SJCRH30 (cell line): ENCODE measurements at regions not wholly inside any gene's neighbourhood (a gene's known extent, or its start where the extent isn't known, plus 50 kb on each side); places are given as distances from the start of the nearest gene placed in this dataset.
A peak's percentile ranks its signal among the peaks of the same experiment; 100 is the strongest.
"Not testable (repeated sequence)": the region's sequence is repeated elsewhere in the genome, so short reads cannot be mapped to it uniquely, and the experiment has no call there.

Experiments used
- DNase-seq, 2 experiments: peaks; one replicate each; pipeline ENCODE4 v3.0.0-alpha.2; 2015 to 2020
- H3K27ac ChIP-seq: fragments of 250-450 bp; sonication (Bioruptor Pico); 2 replicates; pipeline ENCODE4 v1.5.1; 2020; ENCODE audit warnings: mild to moderate bottlenecking, moderate library complexity
- H3K27me3 ChIP-seq: fragments of 250-450 bp; sonication (Bioruptor Pico); 2 replicates; pipeline ENCODE4 v1.5.1; 2020; ENCODE audit warnings: mild to moderate bottlenecking, moderate library complexity
- H3K36me3 ChIP-seq: fragments of 250-450 bp; sonication (Bioruptor Pico); 2 replicates; pipeline ENCODE4 v1.5.1; 2020; ENCODE audit warnings: mild to moderate bottlenecking, moderate library complexity
- H3K4me1 ChIP-seq: fragments of 250-450 bp; sonication (Bioruptor Pico); 2 replicates; pipeline ENCODE4 v1.5.1; 2020; ENCODE audit warnings: mild to moderate bottlenecking, moderate library complexity
- H3K4me3 ChIP-seq: fragments of 250-450 bp; sonication (Bioruptor Pico); 2 replicates; pipeline ENCODE4 v1.5.1; 2020; ENCODE audit warnings: mild to moderate bottlenecking, moderate library complexity
- H3K9me3 ChIP-seq: fragments of 250-450 bp; sonication (Bioruptor Pico); replicated peaks from 2 replicates; pipeline ENCODE4 v1.5.1; 2020; ENCODE audit warnings: mild to moderate bottlenecking, moderate library complexity

GRCh38 chr18:55907453-55908175 lies 319.6 kb upstream of the TCF4 start:
- H3K27ac ChIP-seq: peak overlapping the region; percentile 71
- H3K36me3 ChIP-seq: no peaks in the 10 kb centered on the region
- peaks cover 21% of the 10 kb centered on the region for H3K4me1 ChIP-seq
- no peaks in the 10 kb centered on the region for H3K27me3 ChIP-seq
- no peaks in the 10 kb centered on the region for H3K9me3 ChIP-seq
- peak overlapping the region; percentile 47 for H3K4me3 ChIP-seq
- DNase-seq: peak in 1 of 2 experiments; percentile 38

GRCh38 chr18:55906536-55906935 lies 318.5 kb upstream of the TCF4 start:
- Histone ChIP-seq H3K4me3 (no peak overlapping the region), H3K9me3 (no peaks in the 10 kb centered on the region), H3K27me3 (no peaks in the 10 kb centered on the region), H3K36me3 (no peaks in the 10 kb centered on the region), H3K27ac (no peak overlapping the region; the same call in 1 of the 2 replicates), H3K4me1 (peaks cover 21% of the 10 kb centered on the region)
- DNase-seq: no peak

DNA sequence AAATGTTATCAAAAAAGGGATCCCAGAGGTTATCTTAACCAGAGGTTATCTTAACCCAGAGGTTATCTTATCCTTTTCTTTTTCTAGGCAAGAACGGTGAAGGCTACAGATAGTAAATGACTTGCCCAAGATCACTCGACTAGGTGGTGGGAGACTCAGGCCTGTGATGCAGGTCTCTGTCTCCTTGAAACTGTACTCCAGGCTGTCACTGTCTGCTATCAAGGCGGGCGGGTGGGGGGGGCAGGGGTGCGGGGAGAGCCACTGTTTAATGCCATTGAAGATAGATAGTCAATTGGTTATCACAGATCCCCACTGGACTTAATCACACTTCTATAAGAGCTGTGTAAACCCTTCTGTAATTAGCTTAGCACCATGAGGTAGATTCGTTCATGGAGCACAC lies 315.9 kb upstream of the TCF4 start:
- H3K4me3 ChIP-seq: no peak overlapping the region

GRCh38 chr18:55900380-55900779 lies 312.4 kb upstream of the TCF4 start:
- no peak for DNase-seq
- Histone ChIP-seq H3K4me1 (peaks cover 9% of the 10 kb centered on the region; the same call in 1 of the 2 replicates), H3K27ac (no peak overlapping the region), H3K4me3 (no peak overlapping the region), H3K36me3 (no peaks in the 10 kb centered on the region), H3K9me3 (no peaks in the 10 kb centered on the region), H3K27me3 (no peaks in the 10 kb centered on the region)

More for the DNA sequence above, 315.9 kb upstream of the TCF4 start:
- no peaks in the 10 kb centered on the region for H3K9me3 ChIP-seq
- H3K4me1 ChIP-seq: peaks cover 19% of the 10 kb centered on the region
- DNase-seq: no peak
- no peak overlapping the region for H3K27ac ChIP-seq
- H3K27me3 ChIP-seq: no peaks in the 10 kb centered on the region
- H3K36me3 ChIP-seq: no peaks in the 10 kb centered on the region

- peaks cover 9% of the 10 kb centered on the region; the same call in 1 of the 2 replicates for H3K4me1 ChIP-seq
- no peak overlapping the region for H3K27ac ChIP-seq
- DNase-seq: no peak
- no peaks in the 10 kb centered on the region for H3K9me3 ChIP-seq
- no peaks in the 10 kb centered on the region for H3K36me3 ChIP-seq
- no peak overlapping the region for H3K4me3 ChIP-seq
- H3K27me3 ChIP-seq: no peaks in the 10 kb centered on the region
Observed at GRCh38 chr18:55897091-55897689, 309.2 kb upstream of the TCF4 start.

DNA sequence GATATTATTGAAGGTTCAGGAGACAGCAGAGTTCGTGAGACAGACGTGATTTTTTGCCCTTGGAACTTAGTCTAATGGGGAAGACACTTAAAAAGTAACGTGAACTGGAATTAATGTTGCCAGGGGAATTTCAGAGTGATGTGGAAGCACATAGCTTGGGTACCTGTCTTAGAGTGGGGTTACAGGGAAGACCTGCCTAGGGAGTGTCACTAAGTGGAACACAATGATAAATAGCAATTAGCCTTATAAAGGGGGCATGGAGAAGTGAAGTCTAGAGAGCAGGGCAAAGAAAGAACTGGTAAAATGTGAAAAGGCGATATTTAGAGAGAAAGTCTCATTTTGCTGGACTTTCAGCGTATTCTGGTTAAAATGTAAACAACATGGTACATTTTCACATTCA lies 306.0 kb upstream of the TCF4 start:
- Histone ChIP-seq H3K9me3 (no peaks in the 10 kb centered on the region), H3K4me3 (no peak overlapping the region), H3K36me3 (no peaks in the 10 kb centered on the region), H3K4me1 (no peaks in the 10 kb centered on the region), H3K27ac (no peak overlapping the region), H3K27me3 (no peaks in the 10 kb centered on the region)
- DNase-seq: no peak

- H3K4me3 ChIP-seq: peak overlapping the region; percentile 30
- H3K27ac ChIP-seq: not testable (repeated sequence)
Observed at GRCh38 chr18:55892862-55893813, 305.1 kb upstream of the TCF4 start.

DNA sequence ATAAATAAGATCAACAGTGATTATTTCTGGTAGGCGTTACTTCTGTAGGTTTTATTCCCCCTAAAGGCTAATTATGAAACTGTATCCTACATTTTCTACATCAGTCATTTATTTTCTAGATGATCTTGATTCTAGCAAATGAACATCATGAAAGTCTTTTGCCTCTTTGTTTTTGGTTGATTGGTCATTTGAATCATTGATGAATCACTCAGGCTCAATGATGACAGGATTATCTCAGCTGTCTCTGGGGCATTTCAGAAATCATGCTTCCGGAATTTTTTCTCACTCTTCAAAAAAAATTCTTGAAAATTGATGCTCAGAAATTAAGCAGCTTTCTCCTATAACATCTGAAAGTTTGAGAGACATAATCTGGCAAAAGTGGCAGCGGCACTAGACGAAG lies 298.9 kb upstream of the TCF4 start:
- H3K36me3 ChIP-seq: no peaks in the 10 kb centered on the region
- no peak overlapping the region for H3K4me3 ChIP-seq
- DNase-seq: no peak
- H3K9me3 ChIP-seq: no peaks in the 10 kb centered on the region
- no peaks in the 10 kb centered on the region for H3K27me3 ChIP-seq
- no peaks in the 10 kb centered on the region for H3K4me1 ChIP-seq
- no peak overlapping the region for H3K27ac ChIP-seq

More at GRCh38 chr18:55892862-55893813, 305.1 kb upstream of the TCF4 start:
- DNase-seq, H3K27me3 ChIP-seq, H3K4me1 ChIP-seq, H3K9me3 ChIP-seq, H3K36me3 ChIP-seq: not testable (repeated sequence)

GRCh38 chr18:55884498-55884897 lies 296.5 kb upstream of the TCF4 start:
- H3K36me3 ChIP-seq: no peaks in the 10 kb centered on the region
- no peaks in the 10 kb centered on the region for H3K4me1 ChIP-seq
- no peaks in the 10 kb centered on the region for H3K27me3 ChIP-seq
- no peak overlapping the region for H3K4me3 ChIP-seq
- no peaks in the 10 kb centered on the region for H3K9me3 ChIP-seq
- no peak overlapping the region for H3K27ac ChIP-seq
- DNase-seq: no peak

GRCh38 chr18:55880617-55881016 lies 292.6 kb upstream of the TCF4 start:
- no peaks in the 10 kb centered on the region for H3K4me1 ChIP-seq

DNA sequence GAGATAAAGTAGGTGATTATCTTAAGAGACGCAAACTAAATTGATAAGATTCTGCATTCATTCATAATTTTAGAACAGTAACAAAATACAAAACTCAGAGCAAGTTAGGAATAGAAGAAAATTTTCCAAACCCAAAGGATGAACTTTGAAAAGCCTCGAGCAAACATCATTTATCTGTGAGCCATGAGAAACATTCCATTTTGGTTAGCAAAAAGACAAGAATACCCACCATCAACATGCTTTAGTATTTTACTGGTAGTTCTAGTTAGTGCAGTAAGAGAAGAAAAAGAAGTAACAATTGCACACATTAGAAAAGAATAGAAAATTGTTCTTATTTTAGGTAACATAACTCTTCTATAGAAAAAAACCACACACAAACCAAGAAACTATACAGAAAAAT lies 291.3 kb upstream of the TCF4 start:
- Histone ChIP-seq H3K27ac (no peak overlapping the region), H3K4me3 (no peak overlapping the region), H3K4me1 (no peaks in the 10 kb centered on the region), H3K27me3 (no peaks in the 10 kb centered on the region), H3K9me3 (no peaks in the 10 kb centered on the region), H3K36me3 (no peaks in the 10 kb centered on the region)
- DNase-seq: no peak

More at GRCh38 chr18:55880617-55881016, 292.6 kb upstream of the TCF4 start:
- Histone ChIP-seq H3K27me3 (no peaks in the 10 kb centered on the region), H3K36me3 (no peaks in the 10 kb centered on the region), H3K27ac (no peak overlapping the region), H3K4me3 (no peak overlapping the region), H3K9me3 (no peaks in the 10 kb centered on the region)
- DNase-seq: no peak

GRCh38 chr18:55878224-55878623 lies 290.2 kb upstream of the TCF4 start:
- no peak overlapping the region for H3K4me3 ChIP-seq
- H3K36me3 ChIP-seq: no peaks in the 10 kb centered on the region
- no peak overlapping the region for H3K27ac ChIP-seq
- no peaks in the 10 kb centered on the region for H3K4me1 ChIP-seq
- DNase-seq: no peak
- H3K9me3 ChIP-seq: no peaks in the 10 kb centered on the region
- H3K27me3 ChIP-seq: no peaks in the 10 kb centered on the region

DNA sequence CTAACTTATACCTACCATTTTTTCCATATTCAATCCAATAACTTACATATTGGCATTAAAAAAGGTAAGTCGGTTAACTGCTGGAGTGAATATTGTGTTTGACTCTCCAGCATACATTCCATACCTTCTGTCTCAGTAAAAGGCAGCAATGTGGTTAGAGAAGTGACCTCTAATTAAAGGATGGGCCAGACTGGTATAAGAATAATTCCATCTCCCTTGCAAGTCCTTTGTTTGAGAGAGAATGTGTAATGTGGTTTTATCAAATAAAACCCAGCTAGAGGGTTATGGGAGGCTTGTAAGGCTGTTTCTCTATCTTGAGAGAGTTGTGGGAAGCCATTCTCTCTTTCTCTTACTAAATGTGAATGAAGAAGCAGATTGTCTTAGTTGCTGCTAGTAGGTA lies 289.3 kb upstream of the TCF4 start:
- no peaks in the 10 kb centered on the region for H3K27me3 ChIP-seq
- no peak overlapping the region for H3K4me3 ChIP-seq
- no peaks in the 10 kb centered on the region for H3K9me3 ChIP-seq
- H3K27ac ChIP-seq: no peak overlapping the region
- H3K4me1 ChIP-seq: no peaks in the 10 kb centered on the region
- no peak for DNase-seq
- H3K36me3 ChIP-seq: no peaks in the 10 kb centered on the region

DNA sequence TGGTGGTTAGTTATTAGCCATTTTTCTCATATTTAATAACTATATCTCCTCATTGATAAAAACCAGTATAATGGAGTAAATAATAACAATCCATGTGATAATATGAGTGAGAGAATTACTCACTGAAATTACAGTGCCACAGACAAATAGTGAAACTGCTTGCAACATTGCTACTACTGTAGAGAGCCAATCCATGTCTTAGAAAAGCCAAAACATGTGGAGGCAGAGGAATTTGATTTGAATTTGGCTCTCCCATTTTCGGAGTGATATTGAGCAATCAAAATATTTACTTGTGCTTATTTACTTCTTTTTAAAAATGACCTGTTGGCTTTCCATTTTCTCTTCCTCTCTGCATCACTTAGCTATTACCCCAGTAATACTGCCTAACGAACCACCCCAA lies 288.3 kb upstream of the TCF4 start:
- Histone ChIP-seq H3K9me3 (no peaks in the 10 kb centered on the region), H3K27ac (no peak overlapping the region), H3K4me3 (no peak overlapping the region), H3K27me3 (no peaks in the 10 kb centered on the region), H3K4me1 (no peaks in the 10 kb centered on the region), H3K36me3 (no peaks in the 10 kb centered on the region)
- DNase-seq: no peak

GRCh38 chr18:55875371-55875901 lies 287.4 kb upstream of the TCF4 start:
- Histone ChIP-seq H3K27ac (no peak overlapping the region), H3K4me1 (no peaks in the 10 kb centered on the region)
- DNase-seq: peak in 1 of 2 experiments; percentile 6

More at GRCh38 chr18:55875371-55875901, 287.4 kb upstream of the TCF4 start:
- H3K36me3 ChIP-seq: no peaks in the 10 kb centered on the region
- no peaks in the 10 kb centered on the region for H3K9me3 ChIP-seq
- no peak overlapping the region for H3K4me3 ChIP-seq
- no peaks in the 10 kb centered on the region for H3K27me3 ChIP-seq
